SK-N-SH treated with all-trans-retinoic acid at 6 μM for 48 hours (cell line): ENCODE measurements at regions not wholly inside any gene's neighbourhood (a gene's known extent, or its start where the extent isn't known, plus 50 kb on each side); places are given as distances from the start of the nearest gene placed in this dataset.

Experiments
- ATAC-seq: fragments of 200-7000 bp; cut with Tn5 transposase; 3 replicates; pipeline ENCODE4 v1.9.1; 2020; ENCODE audit warnings: mild to moderate bottlenecking, moderate library complexity
- ARNTL ChIP-seq: fragments of 450-650 bp; formaldehyde crosslinking; IDR thresholded peaks from 2 replicates; pipeline ENCODE4 v1.5.0; 2020; ENCODE audit warnings: low read depth, mild to moderate bottlenecking, moderate library complexity, borderline replicate concordance
- BACH2 ChIP-seq: fragments of 250-450 bp; sonication (Bioruptor Pico); IDR thresholded peaks from 2 replicates; pipeline ENCODE4 v1.9.0; 2021; ENCODE audit warnings: mild to moderate bottlenecking, borderline replicate concordance
- CSDC2 ChIP-seq: fragments of 250-450 bp; sonication (Bioruptor Pico); IDR thresholded peaks from 2 replicates; pipeline ENCODE4 v1.5.0; 2020; ENCODE audit warnings: mild to moderate bottlenecking, moderate library complexity
- CSRNP3 ChIP-seq: fragments of 250-450 bp; sonication (Bioruptor Pico); IDR thresholded peaks from 2 replicates; pipeline ENCODE4 v1.5.1; 2021; ENCODE audit warnings: mild to moderate bottlenecking, moderate library complexity
- ESRRG ChIP-seq: fragments of 250-450 bp; sonication (Bioruptor Pico); IDR thresholded peaks from 2 replicates; pipeline ENCODE4 v1.6.1; 2021; ENCODE audit warnings: mild to moderate bottlenecking
- GLIS3 ChIP-seq: fragments of 250-450 bp; sonication (Bioruptor Pico); IDR thresholded peaks from 2 replicates; pipeline ENCODE4 v1.5.0; 2020; ENCODE audit warnings: mild to moderate bottlenecking, moderate library complexity
- OSR1 ChIP-seq: fragments of 250-450 bp; sonication (Bioruptor Pico); IDR thresholded peaks from 2 replicates; pipeline ENCODE4 v1.8.0; 2022; ENCODE audit warnings: moderate library complexity, mild to moderate bottlenecking, inconsistent platforms
- PPARA ChIP-seq: fragments of 250-450 bp; sonication (Bioruptor Pico); IDR thresholded peaks from 2 replicates; pipeline ENCODE4 v1.5.0; 2020; ENCODE audit warnings: mild to moderate bottlenecking, borderline replicate concordance
- RARB ChIP-seq: fragments of 250-450 bp; sonication (Bioruptor Pico); IDR thresholded peaks from 2 replicates; pipeline ENCODE4 v1.8.0; 2021; ENCODE audit warnings: mild to moderate bottlenecking, moderate library complexity
- SNAI2 ChIP-seq: fragments of 250-450 bp; sonication (Bioruptor Pico); IDR thresholded peaks from 2 replicates; pipeline ENCODE4 v1.5.0; 2020; ENCODE audit warnings: mild to moderate bottlenecking, moderate library complexity
- TCF4 ChIP-seq: fragments of 250-450 bp; sonication (Bioruptor Pico); IDR thresholded peaks from 2 replicates; pipeline ENCODE4 v1.8.0; 2021; ENCODE audit warnings: mild to moderate bottlenecking, moderate library complexity, borderline replicate concordance
- TOX ChIP-seq: fragments of 250-450 bp; sonication (Bioruptor Pico); IDR thresholded peaks from 2 replicates; pipeline ENCODE4 v1.8.0; 2021; ENCODE audit warnings: mild to moderate bottlenecking, moderate library complexity, borderline replicate concordance
- TSHZ2 ChIP-seq: fragments of 250-450 bp; sonication (Bioruptor Pico); IDR thresholded peaks from 2 replicates; pipeline ENCODE4 v1.5.0; 2020; ENCODE audit warnings: mild to moderate bottlenecking, moderate library complexity
- ZC3H10 ChIP-seq: fragments of 250-450 bp; sonication (Bioruptor Pico); IDR thresholded peaks from 2 replicates; pipeline ENCODE4 v1.5.1; 2021; ENCODE audit warnings: mild to moderate bottlenecking, moderate library complexity
- ZFP3 ChIP-seq: fragments of 250-450 bp; sonication (Bioruptor Pico); IDR thresholded peaks from 2 replicates; pipeline ENCODE4 v1.5.0; 2020; ENCODE audit warnings: mild to moderate bottlenecking, moderate library complexity
- ZNF565 ChIP-seq: fragments of 450-650 bp; formaldehyde crosslinking; conservative IDR thresholded peaks from 2 replicates; pipeline ENCODE4 v1.5.0; 2020; ENCODE audit warnings: low read depth, mild to moderate bottlenecking, moderate library complexity
- ZNF70 ChIP-seq: fragments of 450-650 bp; formaldehyde crosslinking; IDR thresholded peaks from 2 replicates; pipeline ENCODE4 v1.5.0; 2020; ENCODE audit warnings: mild to moderate bottlenecking, moderate library complexity
- ZNF8 ChIP-seq: fragments of 450-650 bp; formaldehyde crosslinking; IDR thresholded peaks from 2 replicates; pipeline ENCODE4 v1.5.0; 2020; ENCODE audit warnings: mild to moderate bottlenecking, moderate library complexity
- TF ChIP-seq, protein P1 (sequence below): fragments of 250-450 bp; sonication (Bioruptor Pico); IDR thresholded peaks from 2 replicates; pipeline ENCODE4 v1.8.0; 2021; ENCODE audit warnings: low read depth, mild to moderate bottlenecking, moderate library complexity, borderline replicate concordance
- TF ChIP-seq, protein P2 (sequence below): fragments of 250-450 bp; sonication (Bioruptor Pico); IDR thresholded peaks from 2 replicates; pipeline ENCODE4 v1.5.1; 2020; ENCODE audit warnings: low read depth, mild to moderate bottlenecking, moderate library complexity

DNA sequence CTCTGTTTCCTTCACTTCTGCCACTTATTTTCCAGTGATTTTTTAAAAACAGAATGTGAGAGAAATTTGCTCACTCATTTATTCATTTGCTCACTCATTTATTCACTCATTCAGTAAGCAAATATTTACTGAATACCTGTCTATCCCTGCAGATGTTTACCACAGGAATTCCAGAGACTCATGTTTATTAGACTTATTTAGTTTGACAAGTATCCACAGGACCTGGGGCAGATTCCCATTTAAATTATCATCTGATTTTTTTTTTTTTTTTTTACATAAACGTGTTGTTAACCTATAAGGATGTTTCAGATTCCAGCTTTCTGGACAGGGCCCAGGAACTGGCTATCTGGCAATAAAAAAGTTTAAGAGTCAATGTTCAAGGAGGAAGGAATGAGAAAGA is 175.1 kb upstream of the ERBB4 start:
- TF ChIP-seq ZNF70 (CRISPR knock-in tag) (no peak), BACH2 (CRISPR knock-in tag) (no peak), CSDC2 (CRISPR knock-in tag) (no peak), CSRNP3 (CRISPR knock-in tag) (no peak), ZNF565 (CRISPR knock-in tag) (no peak), ZFP3 (no peak), OSR1 (CRISPR knock-in tag) (no peak), PPARA (CRISPR knock-in tag) (no peak), SNAI2 (CRISPR knock-in tag) (no peak), GLIS3 (CRISPR knock-in tag) (no peak), TOX (CRISPR knock-in tag) (no peak), TCF4 (CRISPR knock-in tag) (no peak), ESRRG (CRISPR knock-in tag) (no peak), ZC3H10 (CRISPR knock-in tag) (no peak)
- TF ChIP-seq, protein P1, sequence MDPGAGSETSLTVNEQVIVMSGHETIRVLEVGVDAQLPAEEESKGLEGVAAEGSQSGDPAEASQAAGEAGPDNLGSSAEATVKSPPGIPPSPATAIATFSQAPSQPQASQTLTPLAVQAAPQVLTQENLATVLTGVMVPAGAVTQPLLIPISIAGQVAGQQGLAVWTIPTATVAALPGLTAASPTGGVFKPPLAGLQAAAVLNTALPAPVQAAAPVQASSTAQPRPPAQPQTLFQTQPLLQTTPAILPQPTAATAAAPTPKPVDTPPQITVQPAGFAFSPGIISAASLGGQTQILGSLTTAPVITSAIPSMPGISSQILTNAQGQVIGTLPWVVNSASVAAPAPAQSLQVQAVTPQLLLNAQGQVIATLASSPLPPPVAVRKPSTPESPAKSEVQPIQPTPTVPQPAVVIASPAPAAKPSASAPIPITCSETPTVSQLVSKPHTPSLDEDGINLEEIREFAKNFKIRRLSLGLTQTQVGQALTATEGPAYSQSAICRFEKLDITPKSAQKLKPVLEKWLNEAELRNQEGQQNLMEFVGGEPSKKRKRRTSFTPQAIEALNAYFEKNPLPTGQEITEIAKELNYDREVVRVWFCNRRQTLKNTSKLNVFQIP (CRISPR knock-in tag) = no peak
- TF ChIP-seq, all 23 proteins: peak for 0
- no peak for ATAC-seq

- no peak for ATAC-seq
Observed at GRCh38 chr2:212712991-212713390, 174.4 kb upstream of the ERBB4 start.

More at GRCh38 chr2:212712991-212713390, 174.4 kb upstream of the ERBB4 start:
- TF ChIP-seq, protein P1 (CRISPR knock-in tag) = no peak
- TF ChIP-seq ZNF70 (CRISPR knock-in tag) = no peak
- no peak for TF ChIP-seq GLIS3 (CRISPR knock-in tag)
- no peak for TF ChIP-seq ARNTL (CRISPR knock-in tag)
- TF ChIP-seq TSHZ2 = no peak
- no peak for TF ChIP-seq CSDC2 (CRISPR knock-in tag)
- TF ChIP-seq CSRNP3 (CRISPR knock-in tag) = no peak
- TF ChIP-seq TCF4 (CRISPR knock-in tag) = no peak
- no peak for TF ChIP-seq ZNF565 (CRISPR knock-in tag)
- TF ChIP-seq, protein P2, sequence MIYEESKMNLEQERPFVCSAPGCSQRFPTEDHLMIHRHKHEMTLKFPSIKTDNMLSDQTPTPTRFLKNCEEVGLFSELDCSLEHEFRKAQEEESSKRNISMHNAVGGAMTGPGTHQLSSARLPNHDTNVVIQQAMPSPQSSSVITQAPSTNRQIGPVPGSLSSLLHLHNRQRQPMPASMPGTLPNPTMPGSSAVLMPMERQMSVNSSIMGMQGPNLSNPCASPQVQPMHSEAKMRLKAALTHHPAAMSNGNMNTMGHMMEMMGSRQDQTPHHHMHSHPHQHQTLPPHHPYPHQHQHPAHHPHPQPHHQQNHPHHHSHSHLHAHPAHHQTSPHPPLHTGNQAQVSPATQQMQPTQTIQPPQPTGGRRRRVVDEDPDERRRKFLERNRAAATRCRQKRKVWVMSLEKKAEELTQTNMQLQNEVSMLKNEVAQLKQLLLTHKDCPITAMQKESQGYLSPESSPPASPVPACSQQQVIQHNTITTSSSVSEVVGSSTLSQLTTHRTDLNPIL (CRISPR knock-in tag) = no peak
- no peak for TF ChIP-seq TOX (CRISPR knock-in tag)
- no peak for TF ChIP-seq RARB (CRISPR knock-in tag)
- no peak for TF ChIP-seq SNAI2 (CRISPR knock-in tag)
- no peak for TF ChIP-seq ZNF8 (CRISPR knock-in tag)
- TF ChIP-seq PPARA (CRISPR knock-in tag) = no peak
- TF ChIP-seq BACH2 (CRISPR knock-in tag) = no peak
